ENCODE measurements at regions not wholly inside any gene's neighbourhood (a gene's known extent, or its start where the extent isn't known, plus 50 kb on each side); places are given as distances from the start of the nearest gene placed in this dataset.

DNA sequence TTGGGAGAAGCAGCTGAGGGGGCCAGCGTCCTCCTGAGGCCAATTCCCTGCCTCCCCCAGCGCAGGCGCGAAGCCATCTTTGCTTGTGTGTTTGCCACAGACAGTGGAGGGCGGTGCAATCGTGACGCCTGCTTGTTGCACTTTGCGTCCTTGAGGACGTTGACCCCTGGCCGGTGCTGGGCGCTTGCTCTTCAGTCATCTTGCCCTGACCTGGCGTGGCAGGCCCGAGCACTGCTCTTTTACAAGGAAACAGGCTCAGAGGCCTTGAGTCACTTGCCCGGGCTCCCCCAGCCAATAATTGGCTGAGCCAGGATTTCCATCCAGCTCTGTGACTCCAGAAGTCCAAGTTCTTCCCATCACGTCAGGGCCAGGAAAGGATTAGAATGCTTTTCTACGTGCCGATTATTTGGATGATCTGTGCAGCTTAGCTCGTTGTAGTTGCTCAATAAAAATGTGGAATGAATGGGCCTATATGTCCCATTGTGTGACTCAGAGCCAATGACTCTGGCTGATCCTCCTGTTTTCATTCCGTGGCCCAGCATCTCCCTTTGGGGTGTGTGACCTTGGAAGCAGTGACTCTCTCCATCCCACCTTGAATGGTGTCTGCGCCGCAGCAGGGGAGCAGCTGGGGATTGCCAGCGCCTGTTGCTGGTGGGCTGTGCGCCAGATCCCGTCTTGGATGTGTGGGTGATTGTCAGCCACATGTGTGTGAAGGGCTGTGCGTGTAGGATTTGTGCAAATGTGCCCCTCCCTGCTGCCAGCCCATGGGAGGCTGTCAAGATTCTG is 214.1 kb downstream of the SEC14L1 start:
- H3K36me3 Mint-ChIP-seq (ENCODE audit: low read depth), result no peaks in the 10 kb centered on the region

DNA sequence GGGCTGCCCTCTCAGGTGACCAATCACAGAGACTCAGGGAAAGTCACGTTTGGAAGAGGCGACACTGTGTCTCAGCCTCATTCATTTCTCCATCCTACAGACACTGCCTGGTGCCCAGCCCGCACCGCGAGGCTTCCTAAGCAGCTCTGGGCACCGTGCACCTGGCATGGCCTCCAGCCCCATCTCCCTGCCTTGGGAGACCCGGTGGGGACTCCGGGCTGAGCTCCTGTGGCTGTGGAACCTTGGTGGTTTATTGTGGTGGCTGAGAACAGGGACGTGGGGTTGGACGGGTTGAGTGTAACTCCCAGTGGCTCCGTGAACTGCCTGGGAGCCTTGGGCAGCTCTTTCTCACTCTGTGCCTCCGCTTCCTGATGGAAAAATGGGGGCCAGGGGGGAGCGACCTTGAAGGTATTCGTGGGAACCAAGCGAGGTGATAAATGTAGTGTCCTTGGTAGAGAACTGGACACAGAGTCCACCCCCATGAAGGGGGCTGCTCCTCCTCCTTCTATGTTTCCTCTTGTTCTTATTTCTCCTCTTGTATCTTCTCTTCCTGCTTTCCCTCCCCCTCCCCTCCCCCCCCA is 215.4 kb downstream of the SEC14L1 start:
- intact Hi-C loops (cut with micrococcal nuclease), result no loop called here
- H3K9me3 Mint-ChIP-seq, result no peaks in the 10 kb centered on the region
- H3K27me3 Mint-ChIP-seq, result peaks cover 3% of the 10 kb centered on the region
- H3K4me3 Mint-ChIP-seq, result no peak overlapping the region
- H3K36me3 Mint-ChIP-seq (ENCODE audit: low read depth), result no peaks in the 10 kb centered on the region
- peak; percentile 68 for DNase-seq
- H3K4me1 Mint-ChIP-seq, result peaks cover 20% of the 10 kb centered on the region
- H3K27ac Mint-ChIP-seq, result no peak overlapping the region

More for the DNA sequence above, 214.1 kb downstream of the SEC14L1 start:
- Mint-ChIP-seq H3K27me3 (peaks cover 3% of the 10 kb centered on the region), H3K4me3 (no peak overlapping the region), H3K9me3 (no peaks in the 10 kb centered on the region), H3K4me1 (peaks cover 30% of the 10 kb centered on the region), H3K27ac (no peak overlapping the region)
- intact Hi-C loops (cut with micrococcal nuclease), result no loop called here
- no peak for DNase-seq

DNA sequence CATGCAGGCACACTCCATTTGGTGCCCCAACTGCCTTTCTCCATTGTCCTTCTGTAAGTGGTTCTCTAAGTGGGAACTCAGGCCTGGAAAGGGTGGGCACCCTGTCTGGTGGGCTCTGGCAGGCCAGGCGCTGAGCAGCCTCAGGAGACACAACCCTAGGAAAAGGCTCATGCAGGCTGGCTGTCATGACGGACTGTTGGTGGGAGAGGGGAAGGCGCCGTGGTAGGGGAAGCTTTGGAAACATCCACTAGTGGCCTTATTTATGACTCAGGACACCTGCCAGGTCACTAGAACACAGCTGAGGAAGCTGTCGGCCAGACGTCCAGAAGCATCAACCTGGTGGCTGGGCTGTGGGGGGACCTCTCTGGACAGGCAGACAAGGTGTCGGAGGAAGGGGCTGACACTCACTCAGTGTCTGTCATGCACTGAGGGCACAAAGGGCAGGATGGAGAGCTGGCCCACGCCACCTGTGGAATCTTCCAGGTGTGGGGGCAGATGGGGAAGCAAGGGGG is 216.0 kb downstream of the SEC14L1 start:
- H3K27me3 Mint-ChIP-seq, result peaks cover 3% of the 10 kb centered on the region
- H3K9me3 Mint-ChIP-seq, result no peaks in the 10 kb centered on the region
- peak overlapping the region; percentile 17 for H3K27ac Mint-ChIP-seq
- H3K4me3 Mint-ChIP-seq, result no peak overlapping the region
- DNase-seq, result peak; percentile 58
- H3K36me3 Mint-ChIP-seq (ENCODE audit: low read depth), result no peaks in the 10 kb centered on the region
- H3K4me1 Mint-ChIP-seq, result peaks cover 14% of the 10 kb centered on the region
- intact Hi-C loops (cut with micrococcal nuclease), result no loop called here

DNA sequence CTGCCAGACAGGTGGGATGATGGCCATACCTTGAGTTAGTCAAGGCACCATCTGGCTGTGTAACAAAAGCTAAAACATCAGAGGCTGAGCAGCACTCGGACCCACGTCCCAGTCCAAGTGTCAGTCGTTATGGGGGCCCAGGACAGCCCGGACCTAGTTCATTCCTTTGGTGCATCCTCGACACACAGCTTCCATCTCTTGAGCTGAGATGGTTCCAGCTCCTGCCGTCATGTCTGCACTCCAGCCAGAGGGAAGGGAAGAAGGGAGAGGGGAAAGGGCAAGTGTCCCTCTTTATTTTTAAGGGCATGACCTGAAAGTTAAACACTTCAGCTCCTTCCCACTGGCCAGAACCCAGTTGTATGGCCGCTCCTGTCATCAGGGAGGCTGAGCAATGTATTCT is 218.0 kb downstream of the SEC14L1 start:
- H3K27ac Mint-ChIP-seq, result no peak overlapping the region
- H3K27me3 Mint-ChIP-seq, result peaks cover 3% of the 10 kb centered on the region
- intact Hi-C loops (cut with micrococcal nuclease), result no loop called here
- H3K9me3 Mint-ChIP-seq, result no peaks in the 10 kb centered on the region
- peaks cover 9% of the 10 kb centered on the region for H3K4me1 Mint-ChIP-seq
- no peaks in the 10 kb centered on the region for H3K36me3 Mint-ChIP-seq (ENCODE audit: low read depth)
- DNase-seq, result no peak
- no peak overlapping the region for H3K4me3 Mint-ChIP-seq

DNA sequence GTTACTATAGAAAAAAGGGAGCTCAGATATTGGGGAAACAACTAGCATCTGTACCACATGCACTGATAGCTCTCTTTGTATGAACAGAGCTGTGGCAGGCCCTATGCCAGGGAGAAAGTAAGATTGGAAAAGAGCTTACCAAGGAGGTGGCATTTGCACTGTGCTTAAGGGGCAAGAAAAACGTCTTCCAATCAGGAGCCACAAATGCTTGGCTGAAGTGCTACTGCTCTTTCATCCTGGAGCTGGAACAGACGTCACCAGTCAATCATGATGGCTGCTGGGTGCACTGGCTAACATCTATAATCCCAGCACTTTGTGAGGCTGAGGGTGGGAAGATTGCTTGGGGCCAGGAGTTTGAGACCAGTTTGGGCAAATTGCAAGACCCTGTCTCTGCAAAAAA is 218.5 kb downstream of the SEC14L1 start:
- Mint-ChIP-seq H3K4me1 (peaks cover 10% of the 10 kb centered on the region), H3K4me3 (no peak overlapping the region), H3K9me3 (no peaks in the 10 kb centered on the region), H3K27ac (no peak overlapping the region), H3K27me3 (peaks cover 5% of the 10 kb centered on the region), H3K36me3 (ENCODE audit: low read depth) (no peaks in the 10 kb centered on the region)
- DNase-seq, result no peak
- intact Hi-C loops (cut with micrococcal nuclease), result no loop called here

DNA sequence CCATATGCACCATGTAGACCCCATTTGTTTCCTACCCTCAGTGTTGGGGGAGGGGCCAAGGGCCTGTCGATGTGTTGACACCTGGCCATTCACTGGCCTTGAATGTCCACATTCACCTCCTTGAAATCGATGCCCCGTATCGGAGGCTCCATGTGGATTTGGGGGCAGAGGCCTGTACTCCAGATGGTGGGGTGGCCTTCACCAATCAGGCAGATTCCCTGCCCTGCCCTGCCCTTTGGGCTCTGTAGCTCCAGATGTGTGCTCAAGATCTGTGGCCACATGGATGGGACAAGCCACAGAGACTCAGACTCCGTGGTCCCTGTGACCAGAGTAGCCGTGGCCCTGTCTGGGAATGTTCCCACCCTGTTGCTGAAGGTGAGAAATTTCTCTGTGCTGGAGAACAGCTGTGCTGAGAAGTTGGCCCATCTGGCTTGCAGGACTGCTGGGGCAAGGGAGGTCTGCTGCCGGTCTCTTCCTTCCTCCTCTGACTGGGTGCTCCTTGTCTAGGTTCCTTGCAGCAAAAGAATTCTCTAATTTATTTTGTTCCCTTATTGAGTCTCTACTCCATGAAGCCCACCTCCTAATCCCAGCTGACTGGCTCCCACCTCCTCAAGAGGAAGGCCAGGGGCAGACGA is 221.3 kb downstream of the SEC14L1 start:
- Mint-ChIP-seq H3K4me3 (no peak overlapping the region), H3K9me3 (no peaks in the 10 kb centered on the region), H3K4me1 (peaks cover 34% of the 10 kb centered on the region), H3K36me3 (ENCODE audit: low read depth) (no peaks in the 10 kb centered on the region), H3K27ac (no peak overlapping the region), H3K27me3 (peaks cover 4% of the 10 kb centered on the region)
- intact Hi-C loops (cut with micrococcal nuclease), result no loop called here
- DNase-seq, result no peak

DNA sequence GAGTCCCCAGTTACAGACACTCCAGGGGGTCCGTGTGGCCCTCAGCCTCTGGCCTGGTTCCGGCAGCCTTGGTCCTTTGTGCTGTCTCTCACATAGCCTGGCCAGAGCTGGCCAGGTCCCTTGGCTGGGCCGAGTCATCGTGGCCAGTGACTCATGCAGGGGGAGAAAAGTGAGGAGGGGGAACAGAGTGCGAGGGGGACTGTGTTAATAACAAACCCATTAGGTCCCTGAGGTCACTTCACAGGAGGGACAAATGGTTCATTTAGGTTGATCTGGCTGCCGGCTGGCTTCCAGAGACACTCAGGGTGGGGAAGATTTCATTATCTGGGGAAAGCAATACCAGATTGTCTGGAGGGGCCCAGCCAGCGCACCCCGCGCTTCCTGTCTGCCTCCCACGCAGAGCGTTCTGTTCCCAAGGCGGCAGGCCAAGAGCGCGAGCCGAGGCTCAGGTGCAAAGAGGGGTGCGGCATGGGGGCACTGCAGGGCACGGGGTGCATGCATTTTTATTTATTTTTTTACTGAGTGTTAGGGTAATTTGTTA is 223.1 kb downstream of the SEC14L1 start:
- Mint-ChIP-seq H3K27ac (no peak overlapping the region), H3K4me3 (peak overlapping the region; percentile 6), H3K4me1 (peaks cover 40% of the 10 kb centered on the region), H3K9me3 (no peaks in the 10 kb centered on the region), H3K27me3 (peaks cover 2% of the 10 kb centered on the region), H3K36me3 (ENCODE audit: low read depth) (no peaks in the 10 kb centered on the region)
- peak; percentile 68 for DNase-seq
- intact Hi-C loops (cut with micrococcal nuclease), result no loop called here

DNA sequence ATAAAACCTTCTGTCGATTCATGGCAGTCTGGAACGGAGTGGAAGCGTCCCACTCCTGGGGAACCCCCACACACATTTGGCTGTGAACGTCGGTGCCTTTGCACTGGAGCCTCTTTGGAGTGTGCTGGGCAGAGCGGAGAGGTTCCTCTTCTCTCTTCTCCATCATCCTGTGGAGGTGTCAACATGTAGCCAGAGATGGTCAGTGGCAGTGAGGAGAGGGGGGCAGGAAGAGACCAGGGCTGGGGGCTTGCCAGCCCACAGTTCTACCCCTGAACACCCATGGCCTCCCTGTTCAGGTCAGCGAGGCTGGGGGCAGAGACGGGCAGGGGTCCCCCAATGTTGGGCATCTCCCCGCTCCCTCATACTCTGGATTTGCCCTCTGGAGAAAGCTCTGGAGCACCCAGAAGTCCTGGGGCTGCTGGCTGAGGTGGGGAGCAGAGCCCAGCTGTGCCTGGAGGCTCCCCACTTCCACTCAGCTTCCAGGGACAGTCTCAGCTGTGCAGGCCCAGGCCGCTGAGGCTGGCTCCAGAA is 223.7 kb downstream of the SEC14L1 start:
- DNase-seq, result no peak
- peaks cover 2% of the 10 kb centered on the region for H3K27me3 Mint-ChIP-seq
- H3K27ac Mint-ChIP-seq, result peak overlapping the region; percentile 34
- no peaks in the 10 kb centered on the region for H3K36me3 Mint-ChIP-seq (ENCODE audit: low read depth)
- H3K4me1 Mint-ChIP-seq, result peaks cover 39% of the 10 kb centered on the region
- H3K9me3 Mint-ChIP-seq, result no peaks in the 10 kb centered on the region
- intact Hi-C loops (cut with micrococcal nuclease), result no loop called here
- no peak overlapping the region for H3K4me3 Mint-ChIP-seq

DNA sequence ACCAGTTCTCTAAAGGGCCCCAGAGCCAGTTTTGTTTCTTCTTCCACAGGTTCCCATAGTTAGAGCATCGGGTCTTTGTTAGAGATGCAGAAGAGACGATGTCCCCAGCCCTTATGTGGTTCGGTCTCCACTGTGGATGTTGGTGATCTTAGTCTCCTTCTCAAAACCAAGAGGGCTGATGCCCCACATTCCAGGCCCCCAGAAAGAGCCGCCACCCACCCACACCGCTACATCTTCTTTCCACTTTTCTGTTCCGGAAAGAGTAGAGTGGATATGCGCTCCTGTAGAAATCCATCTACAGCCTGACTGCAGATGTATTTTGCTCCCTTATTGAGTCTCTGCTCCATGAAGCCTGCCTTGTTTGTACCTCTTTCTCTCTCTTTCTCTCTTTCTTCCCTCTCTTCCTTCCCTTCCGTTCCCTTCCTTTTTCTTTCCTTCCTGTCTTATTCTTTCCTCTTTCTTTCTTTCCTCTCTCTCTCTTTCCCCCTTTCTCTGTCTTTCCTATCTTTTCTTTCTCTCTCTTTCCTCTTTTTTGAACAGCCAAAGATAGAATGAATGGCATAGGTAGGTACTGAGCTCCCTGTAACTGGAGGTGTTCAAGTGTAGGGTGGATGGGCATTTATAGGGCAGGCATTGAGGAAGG is 224.3 kb downstream of the SEC14L1 start:
- H3K4me3 Mint-ChIP-seq, result no peak overlapping the region
- DNase-seq, result no peak
- peaks cover 39% of the 10 kb centered on the region for H3K4me1 Mint-ChIP-seq
- peaks cover 2% of the 10 kb centered on the region for H3K27me3 Mint-ChIP-seq
- H3K9me3 Mint-ChIP-seq, result no peaks in the 10 kb centered on the region
- H3K27ac Mint-ChIP-seq, result no peak overlapping the region
- intact Hi-C loops (cut with micrococcal nuclease), result no loop called here
- no peaks in the 10 kb centered on the region for H3K36me3 Mint-ChIP-seq (ENCODE audit: low read depth)

DNA sequence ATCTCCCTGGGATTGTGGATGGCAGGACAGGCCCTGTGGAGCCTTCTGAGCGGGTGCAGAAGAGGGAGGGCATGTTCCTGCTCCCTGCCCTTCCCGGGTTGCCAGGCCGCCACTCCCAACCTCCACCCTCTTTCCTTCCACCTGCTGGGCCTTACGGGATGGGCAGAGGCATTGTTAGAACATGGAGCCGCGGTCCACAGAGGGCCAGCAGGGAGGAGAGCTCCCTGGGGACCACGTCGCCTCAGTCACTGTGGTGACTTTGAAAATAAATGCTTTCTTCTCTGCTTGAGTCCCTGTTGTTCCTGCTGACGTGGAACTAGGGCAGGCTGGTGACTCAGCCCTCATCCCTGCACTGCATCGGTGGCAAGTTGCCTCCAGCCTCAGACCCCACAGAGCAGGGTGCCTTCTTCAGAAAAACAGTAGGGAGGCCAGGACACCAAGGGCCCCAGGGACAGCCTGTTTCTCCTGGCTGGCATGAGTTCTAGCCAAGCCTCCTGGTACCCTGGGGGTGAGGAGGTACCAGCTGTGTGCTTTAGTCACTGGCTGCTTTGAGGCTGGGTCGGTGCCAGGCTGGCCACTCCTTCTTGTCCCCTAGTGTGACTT is 224.9 kb downstream of the SEC14L1 start:
- Mint-ChIP-seq H3K4me3 (no peak overlapping the region), H3K27ac (peak overlapping the region; percentile 6), H3K36me3 (ENCODE audit: low read depth) (no peaks in the 10 kb centered on the region), H3K27me3 (peaks cover 2% of the 10 kb centered on the region), H3K9me3 (no peaks in the 10 kb centered on the region), H3K4me1 (peaks cover 41% of the 10 kb centered on the region)
- intact Hi-C loops (cut with micrococcal nuclease), result no loop called here
- DNase-seq, result peak; percentile 57

DNA sequence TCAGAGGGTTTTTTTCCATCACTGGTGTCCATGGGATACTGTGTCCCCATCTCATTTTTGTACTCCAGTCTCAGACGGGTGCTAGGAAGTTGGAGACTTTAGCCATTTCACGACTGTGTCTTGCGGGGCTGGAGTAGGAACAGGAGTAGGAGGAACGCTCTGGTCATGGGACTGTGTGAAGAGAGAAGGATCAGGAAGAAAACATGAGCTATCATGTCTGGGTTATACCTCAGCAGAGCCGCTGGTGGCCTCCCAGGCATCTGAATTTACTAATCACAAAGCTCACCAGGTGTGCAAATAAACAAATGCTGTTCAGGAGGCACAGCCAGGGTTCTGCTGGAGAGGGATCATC is 225.4 kb downstream of the SEC14L1 start:
- peaks cover 46% of the 10 kb centered on the region for H3K4me1 Mint-ChIP-seq
- no peaks in the 10 kb centered on the region for H3K36me3 Mint-ChIP-seq (ENCODE audit: low read depth)
- no peaks in the 10 kb centered on the region for H3K9me3 Mint-ChIP-seq
- H3K27me3 Mint-ChIP-seq, result peaks cover 2% of the 10 kb centered on the region
- intact Hi-C loops (cut with micrococcal nuclease), result no loop called here
- H3K4me3 Mint-ChIP-seq, result no peak overlapping the region
- no peak overlapping the region for H3K27ac Mint-ChIP-seq
- no peak for DNase-seq

DNA sequence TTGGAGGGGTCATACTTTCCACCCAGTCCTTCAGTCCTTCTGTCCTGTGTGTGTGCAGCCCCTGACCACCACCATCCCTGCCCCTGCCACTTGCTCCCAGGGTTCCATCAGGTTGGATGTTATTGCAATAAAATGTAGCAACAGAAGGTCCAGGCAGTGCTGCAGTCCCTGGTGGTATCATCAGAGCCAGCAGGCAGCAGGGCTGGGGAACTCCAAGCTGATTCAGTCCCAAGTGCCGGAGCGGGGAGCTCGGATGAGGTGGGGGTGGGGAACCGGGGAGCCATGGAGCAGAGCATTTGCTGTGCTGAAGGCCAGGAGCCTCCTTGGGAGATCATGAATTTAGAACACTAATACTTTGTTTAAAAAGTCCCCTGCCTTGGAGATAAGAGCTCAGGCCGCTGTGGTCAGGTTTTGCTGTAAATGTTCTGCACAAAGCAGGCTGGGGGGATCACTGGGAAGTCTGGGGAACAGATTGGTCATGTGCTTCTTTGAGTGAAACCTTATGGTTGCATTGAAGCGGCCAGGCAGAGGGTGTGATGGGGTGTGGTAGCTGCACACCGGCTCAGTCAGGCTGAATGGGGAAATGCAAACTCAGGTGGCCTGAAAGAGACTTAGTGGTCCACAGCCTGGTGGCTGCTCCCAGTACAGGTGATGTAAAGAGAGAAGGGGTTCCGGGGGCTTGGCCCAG is 225.9 kb downstream of the SEC14L1 start:
- Mint-ChIP-seq H3K4me3 (no peak overlapping the region), H3K27me3 (peaks cover 2% of the 10 kb centered on the region), H3K27ac (no peak overlapping the region), H3K36me3 (ENCODE audit: low read depth) (no peaks in the 10 kb centered on the region), H3K4me1 (peaks cover 51% of the 10 kb centered on the region), H3K9me3 (no peaks in the 10 kb centered on the region)
- peak; percentile 63 for DNase-seq
- intact Hi-C loops (cut with micrococcal nuclease), result no loop called here

DNA sequence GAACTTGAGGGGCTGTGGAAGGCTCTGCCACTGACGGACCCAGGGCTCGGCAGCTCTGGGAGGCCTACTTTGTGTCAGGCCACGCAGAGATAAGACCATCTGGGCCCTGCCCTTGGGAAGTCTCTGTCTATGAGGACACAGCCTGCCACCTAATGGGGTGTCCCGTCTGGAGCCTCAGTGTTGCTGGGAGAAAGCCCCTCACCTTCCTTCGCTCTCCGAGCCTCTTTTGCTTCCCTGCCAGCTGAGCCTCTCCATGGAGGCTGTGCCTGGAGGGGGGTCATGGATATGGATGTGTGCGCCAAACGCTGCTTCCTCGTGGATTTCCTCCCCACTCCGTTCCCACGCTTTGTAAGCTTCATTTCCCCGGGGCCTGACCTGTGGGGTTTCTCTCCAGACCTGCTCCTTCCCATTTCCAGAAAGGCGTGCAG is 228.8 kb downstream of the SEC14L1 start:
- Mint-ChIP-seq H3K27me3 (no peaks in the 10 kb centered on the region), H3K4me3 (no peak overlapping the region), H3K36me3 (ENCODE audit: low read depth) (peaks cover 3% of the 10 kb centered on the region), H3K27ac (no peak overlapping the region), H3K4me1 (peaks cover 52% of the 10 kb centered on the region), H3K9me3 (no peaks in the 10 kb centered on the region)
- intact Hi-C loops (cut with micrococcal nuclease), result no loop called here
- DNase-seq, result no peak

Measured in activated CD4-positive, alpha-beta T cell treated with anti-CD3 and anti-CD28 coated beads, Interleukin-2, amount 10 ng/mL, durations not matched to agents 24 days and 14 days (primary cell).